NCI-H446 treated with DMSO at 0.1 percent for 48 hours (cell line): ENCODE measurements at regions not wholly inside any gene's neighbourhood (a gene's known extent, or its start where the extent isn't known, plus 50 kb on each side); places are given as distances from the start of the nearest gene placed in this dataset.
"Not testable (repeated sequence)": the region's sequence is repeated elsewhere in the genome, so short reads cannot be mapped to it uniquely, and the experiment has no call there.

ENCODE experiments used
- DNase-seq: peaks from one replicate; lab custom pipeline; 2025; lab: John Stamatoyannopoulos, UW

- no peak for DNase-seq
Measured at GRCh38 chr2:182548031-182548950, 121.5 kb upstream of the PDE1A start.

GRCh38 chr2:182550234-182550633, 123.4 kb upstream of the PDE1A start:
- peak; percentile 63 for DNase-seq

GRCh38 chr2:182552232-182552631, 125.4 kb upstream of the PDE1A start:
- not testable (repeated sequence) for DNase-seq

- DNase-seq: not testable (repeated sequence)
Measured at GRCh38 chr2:182552785-182553184, 125.9 kb upstream of the PDE1A start.

GRCh38 chr2:182553483-182553882, 126.6 kb upstream of the PDE1A start:
- no peak for DNase-seq

GRCh38 chr2:182554950-182555349, 128.1 kb upstream of the PDE1A start:
- peak; percentile 36 for DNase-seq

GRCh38 chr2:182558564-182558963, 131.7 kb upstream of the PDE1A start:
- DNase-seq: no peak

GRCh38 chr2:182559623-182560022, 132.8 kb upstream of the PDE1A start:
- no peak for DNase-seq

- DNase-seq: no peak
Measured at GRCh38 chr2:182565911-182566567, 139.2 kb upstream of the PDE1A start.

- no peak for DNase-seq
Measured at GRCh38 chr2:182573553-182573952, 142.5 kb upstream of the DNAJC10 start.

GRCh38 chr2:182577816-182578215, 138.2 kb upstream of the DNAJC10 start:
- no peak for DNase-seq

GRCh38 chr2:182581196-182581935, 134.7 kb upstream of the DNAJC10 start:
- DNase-seq: no peak

- DNase-seq: peak; percentile 37
Measured at GRCh38 chr2:182584462-182584861, 131.6 kb upstream of the DNAJC10 start.

GRCh38 chr2:182585001-182585400, 131.1 kb upstream of the DNAJC10 start:
- DNase-seq: no peak

GRCh38 chr2:182585430-182585829, 130.6 kb upstream of the DNAJC10 start:
- no peak for DNase-seq

GRCh38 chr2:182586426-182586825, 129.6 kb upstream of the DNAJC10 start:
- peak; percentile 24 for DNase-seq

- DNase-seq: no peak
Measured at GRCh38 chr2:182587831-182588230, 128.2 kb upstream of the DNAJC10 start.

- no peak for DNase-seq
Measured at GRCh38 chr2:182589121-182589520, 126.9 kb upstream of the DNAJC10 start.

- no peak for DNase-seq
Measured at GRCh38 chr2:182591774-182592173, 124.3 kb upstream of the DNAJC10 start.

- DNase-seq: no peak
Measured at GRCh38 chr2:182592691-182593393, 123.2 kb upstream of the DNAJC10 start.

- peak; percentile 74 for DNase-seq
Measured at GRCh38 chr2:182593394-182593975, 122.6 kb upstream of the DNAJC10 start.

GRCh38 chr2:182594286-182594685, 121.8 kb upstream of the DNAJC10 start:
- no peak for DNase-seq
